ENCODE measurements at regions not wholly inside any gene's neighbourhood (a gene's known extent, or its start where the extent isn't known, plus 50 kb on each side); places are given as distances from the start of the nearest gene placed in this dataset.

DNA sequence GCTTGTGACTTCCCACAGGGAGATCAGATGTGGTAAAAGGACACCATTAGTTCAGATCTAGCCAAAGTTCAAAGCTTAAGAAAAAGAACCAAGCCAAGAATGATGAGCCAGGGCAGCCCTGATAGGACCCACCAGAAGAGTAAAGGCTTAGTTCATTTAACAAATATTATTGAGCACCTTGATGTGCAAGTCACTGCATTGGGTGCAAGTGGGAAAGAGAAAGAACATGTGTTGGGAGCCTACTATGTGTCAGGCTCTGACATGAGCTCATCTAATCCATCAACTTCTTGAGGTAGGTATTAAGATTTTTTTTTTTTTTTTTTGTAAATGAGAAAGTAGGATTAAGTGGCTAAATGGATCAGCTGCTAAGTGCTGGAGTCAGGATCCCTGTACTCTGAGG lies 53.4 kb upstream of the PIAS1 start:
- H3K4me3 ChIP-seq (replicated peaks; ENCODE audit: low read depth, low read length), result no peak overlapping the region
- TF ChIP-seq, protein P1, sequence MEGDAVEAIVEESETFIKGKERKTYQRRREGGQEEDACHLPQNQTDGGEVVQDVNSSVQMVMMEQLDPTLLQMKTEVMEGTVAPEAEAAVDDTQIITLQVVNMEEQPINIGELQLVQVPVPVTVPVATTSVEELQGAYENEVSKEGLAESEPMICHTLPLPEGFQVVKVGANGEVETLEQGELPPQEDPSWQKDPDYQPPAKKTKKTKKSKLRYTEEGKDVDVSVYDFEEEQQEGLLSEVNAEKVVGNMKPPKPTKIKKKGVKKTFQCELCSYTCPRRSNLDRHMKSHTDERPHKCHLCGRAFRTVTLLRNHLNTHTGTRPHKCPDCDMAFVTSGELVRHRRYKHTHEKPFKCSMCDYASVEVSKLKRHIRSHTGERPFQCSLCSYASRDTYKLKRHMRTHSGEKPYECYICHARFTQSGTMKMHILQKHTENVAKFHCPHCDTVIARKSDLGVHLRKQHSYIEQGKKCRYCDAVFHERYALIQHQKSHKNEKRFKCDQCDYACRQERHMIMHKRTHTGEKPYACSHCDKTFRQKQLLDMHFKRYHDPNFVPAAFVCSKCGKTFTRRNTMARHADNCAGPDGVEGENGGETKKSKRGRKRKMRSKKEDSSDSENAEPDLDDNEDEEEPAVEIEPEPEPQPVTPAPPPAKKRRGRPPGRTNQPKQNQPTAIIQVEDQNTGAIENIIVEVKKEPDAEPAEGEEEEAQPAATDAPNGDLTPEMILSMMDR (IDR thresholded peaks at IDR 0.05; ENCODE audit: low read length, missing control alignments), result no peak
- no peak for DNase-seq (ENCODE audit: low read depth)

DNA sequence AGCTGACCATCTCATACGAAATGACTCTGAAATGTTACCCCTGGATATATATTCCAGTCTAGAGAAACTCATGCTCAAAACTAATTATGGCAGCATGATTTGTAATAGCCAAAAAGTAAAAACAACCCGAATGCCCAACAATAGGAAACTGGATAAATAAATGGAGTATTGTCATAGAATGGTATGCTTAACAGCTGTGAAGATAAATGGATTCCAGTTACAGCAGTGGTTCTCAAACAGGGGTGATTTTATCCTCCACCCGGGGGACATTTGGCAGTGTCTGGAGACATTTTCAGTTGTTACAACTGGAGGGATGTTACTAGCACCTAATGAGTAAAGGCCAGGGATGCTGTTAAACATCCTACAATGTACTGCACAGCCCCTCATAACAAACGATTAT lies 52.3 kb upstream of the PIAS1 start:
- no peak overlapping the region for H3K4me3 ChIP-seq (replicated peaks; ENCODE audit: low read depth, low read length)
- no peak for DNase-seq (ENCODE audit: low read depth)
- TF ChIP-seq, protein P1 (IDR thresholded peaks at IDR 0.05; ENCODE audit: low read length, missing control alignments), result no peak

GRCh38 chr15:68003297-68003696 lies 50.8 kb upstream of the PIAS1 start:
- DNase-seq (ENCODE audit: low read depth), result no peak
- TF ChIP-seq, protein P1 (IDR thresholded peaks at IDR 0.05; ENCODE audit: low read length, missing control alignments), result no peak
- H3K4me3 ChIP-seq (replicated peaks; ENCODE audit: low read depth, low read length), result no peak overlapping the region
